ENCODE measurements at regions not wholly inside any gene's neighbourhood (a gene's known extent, or its start where the extent isn't known, plus 50 kb on each side); places are given as distances from the start of the nearest gene placed in this dataset.

DNA sequence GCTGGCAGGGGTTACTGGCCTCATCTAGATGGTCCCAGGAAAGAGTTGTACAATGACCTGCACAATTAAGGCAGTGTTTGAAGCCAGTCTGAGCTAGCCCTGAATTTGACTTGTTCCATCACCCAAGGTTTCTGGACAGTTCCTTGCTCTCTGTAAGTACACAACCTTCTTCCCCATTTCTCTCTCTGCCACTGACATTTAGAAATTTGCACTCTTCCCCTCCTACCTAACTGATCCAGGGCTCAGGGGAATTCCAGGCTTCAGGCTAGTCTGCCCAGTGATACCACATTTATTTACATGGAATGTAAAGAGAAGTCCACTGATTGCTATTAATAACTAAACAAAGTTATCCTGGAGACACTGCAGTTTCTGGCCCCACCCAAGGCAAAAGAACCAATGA, 139.0 kb upstream of the GPR26 start:
- no peak overlapping the region for H3K4me3 ChIP-seq (ENCODE audit: low read length)
- DNase-seq (ENCODE audit: low read depth, low spot score): no peak

GRCh38 chr10:123529146-123529760, 136.9 kb upstream of the GPR26 start:
- no peak for DNase-seq (ENCODE audit: low read depth, low spot score)

DNA sequence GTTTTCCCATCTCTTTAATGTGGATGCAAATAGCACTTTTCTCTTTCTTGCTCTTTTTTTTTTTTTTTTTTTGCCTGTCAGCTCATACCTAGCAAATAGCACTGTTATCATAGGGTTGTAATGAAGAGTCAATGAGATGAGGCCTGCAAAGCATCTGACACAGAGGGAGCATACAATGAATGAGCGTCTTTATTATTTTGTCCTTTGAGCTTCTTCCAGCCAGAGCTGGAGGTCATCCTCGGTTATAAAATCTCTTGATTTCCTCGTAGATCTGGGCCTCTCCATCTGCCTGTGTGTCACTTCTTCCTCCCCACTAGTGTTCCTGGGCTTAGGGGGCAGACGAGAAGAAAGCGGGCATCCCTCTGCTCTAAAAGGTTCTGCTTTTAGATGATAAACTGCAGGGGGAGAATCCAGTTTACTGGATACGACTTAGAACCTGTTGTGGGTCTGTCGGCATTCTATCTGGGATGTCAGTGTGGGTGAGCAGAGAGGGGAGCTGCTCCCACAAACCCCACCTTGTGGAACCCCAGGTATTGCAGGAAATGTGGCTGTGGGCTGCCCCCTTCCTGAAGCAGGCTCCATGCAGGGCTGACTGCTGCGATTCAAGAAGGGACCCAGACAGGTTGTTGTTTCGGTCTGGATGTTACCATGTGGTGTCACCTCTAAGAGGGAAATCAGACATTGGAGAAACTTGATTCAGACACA, 135.8 kb upstream of the GPR26 start:
- H3K4me3 ChIP-seq (ENCODE audit: low read length): no peak overlapping the region
- DNase-seq (ENCODE audit: low read depth, low spot score): no peak

More at GRCh38 chr10:123529146-123529760, 136.9 kb upstream of the GPR26 start:
- no peak overlapping the region for H3K4me3 ChIP-seq (ENCODE audit: low read length)

GRCh38 chr10:123535386-123535785, 130.8 kb upstream of the GPR26 start:
- DNase-seq (ENCODE audit: low read depth, low spot score): no peak
- H3K4me3 ChIP-seq (ENCODE audit: low read length): no peak overlapping the region

DNA sequence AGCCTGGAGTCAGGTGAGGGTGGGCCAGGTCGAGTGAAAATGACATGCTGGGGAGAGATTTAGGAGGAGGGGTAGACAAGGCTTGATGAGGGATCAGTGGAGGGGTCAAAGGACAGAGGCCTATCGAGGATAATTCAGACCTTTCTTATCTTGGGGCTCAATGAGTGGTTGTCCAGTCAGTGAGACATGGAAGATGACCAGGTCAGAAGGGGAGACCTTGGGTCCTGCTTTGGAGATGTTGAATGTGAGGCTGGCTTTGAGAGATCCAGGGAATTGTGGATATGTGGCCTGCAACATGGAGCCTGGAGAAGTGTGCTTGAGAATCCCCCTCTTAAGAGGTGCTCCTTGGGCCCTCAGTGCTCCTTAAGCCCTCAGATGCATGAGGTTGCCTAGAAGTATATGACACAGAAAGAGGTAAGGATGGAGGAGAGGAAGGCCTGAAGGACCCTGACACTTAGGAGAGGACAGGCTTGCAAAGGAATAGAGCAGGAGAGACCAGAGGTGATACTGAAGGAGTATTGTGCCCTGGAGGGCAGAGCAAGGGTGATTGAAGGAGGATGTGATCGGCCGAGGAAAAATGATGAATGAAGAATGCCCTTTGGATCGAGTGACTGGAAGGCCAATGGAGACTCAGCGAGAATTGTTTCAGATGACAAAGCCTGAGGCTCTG, 129.8 kb upstream of the GPR26 start:
- no peak for DNase-seq (ENCODE audit: low read depth, low spot score)
- no peak overlapping the region for H3K4me3 ChIP-seq (ENCODE audit: low read length)

DNA sequence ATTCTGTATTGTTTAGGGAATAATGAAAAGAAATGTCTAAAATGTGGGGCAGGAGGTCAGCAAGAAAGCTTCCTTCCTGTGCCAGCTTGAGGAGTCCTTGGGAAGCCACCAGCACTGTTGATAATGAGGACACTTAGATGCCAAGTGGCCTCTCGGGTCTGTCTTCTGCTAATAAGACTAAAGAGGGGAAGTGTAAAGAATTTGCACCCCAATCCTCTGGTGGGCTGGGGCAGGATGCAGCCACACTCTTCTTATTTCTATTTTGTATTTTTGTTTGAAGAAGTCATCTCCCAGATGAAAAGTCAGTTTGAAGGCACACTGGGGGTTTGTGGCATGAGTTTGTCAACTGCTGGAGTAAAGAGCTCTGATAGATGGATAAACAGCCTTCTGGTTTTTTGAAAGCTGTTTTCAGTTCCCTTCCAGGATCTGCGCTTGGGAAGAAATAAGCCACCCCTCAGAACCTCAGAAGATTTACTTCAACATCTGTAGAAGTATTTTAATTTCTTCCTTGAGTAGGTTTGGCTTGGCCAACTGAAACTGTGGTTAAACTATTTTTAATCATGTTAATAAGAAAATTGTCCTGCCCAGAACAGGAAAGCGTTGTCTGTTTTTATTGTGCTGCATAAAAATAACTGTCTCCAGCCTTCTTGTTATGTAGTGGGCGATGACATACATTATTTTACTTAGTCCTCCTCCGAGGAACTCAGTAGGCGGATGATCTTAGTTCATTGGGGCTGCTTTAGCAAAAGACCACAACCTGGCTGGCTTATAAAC, 128.8 kb upstream of the GPR26 start:
- DNase-seq (ENCODE audit: low read depth, low spot score): no peak
- no peak overlapping the region for H3K4me3 ChIP-seq (ENCODE audit: low read length)

DNA sequence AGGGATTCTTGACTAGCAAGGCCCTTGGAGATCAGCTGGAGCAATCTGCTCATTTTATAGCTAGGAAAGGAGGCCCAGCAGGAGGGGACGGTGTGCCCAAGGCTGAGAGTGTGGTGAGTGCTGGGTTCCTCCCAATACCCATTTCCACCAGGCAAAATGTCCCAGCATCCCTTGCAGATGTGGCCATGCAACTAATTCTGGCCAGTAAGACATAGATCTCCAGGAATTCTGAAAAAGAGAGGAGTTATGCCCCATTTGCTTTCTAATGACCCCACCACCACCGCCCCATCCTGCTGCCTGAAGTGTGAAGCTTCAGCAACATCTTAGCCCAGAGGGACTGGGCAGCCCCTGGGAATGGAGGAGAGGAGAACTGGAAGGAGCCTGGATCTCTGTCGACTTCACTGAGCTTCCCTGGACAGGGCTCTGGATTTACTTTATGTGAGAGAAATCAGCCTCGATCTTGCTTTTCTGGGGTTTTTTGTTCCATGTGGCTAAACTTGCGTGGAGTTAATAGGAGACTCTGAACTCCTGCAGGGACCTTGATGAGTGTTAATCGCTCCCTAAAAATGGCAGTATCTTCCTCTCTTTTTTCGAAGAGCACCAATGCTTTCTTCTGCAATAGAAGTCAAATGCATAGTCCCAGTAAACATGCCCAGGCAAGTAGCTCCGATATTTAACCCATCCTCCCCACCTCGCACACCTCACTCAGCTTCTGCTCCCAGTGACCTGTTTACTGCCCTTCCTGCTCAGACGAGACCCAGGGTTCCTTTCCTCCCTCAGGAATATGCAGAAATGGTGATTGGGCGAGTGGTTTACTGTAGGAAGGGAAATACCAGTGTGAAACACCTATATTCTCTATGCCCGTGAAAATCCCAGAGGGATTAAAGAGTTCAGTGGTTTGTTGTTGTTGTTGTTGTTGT, 127.5 kb upstream of the GPR26 start:
- no peak for DNase-seq (ENCODE audit: low read depth, low spot score)

DNA sequence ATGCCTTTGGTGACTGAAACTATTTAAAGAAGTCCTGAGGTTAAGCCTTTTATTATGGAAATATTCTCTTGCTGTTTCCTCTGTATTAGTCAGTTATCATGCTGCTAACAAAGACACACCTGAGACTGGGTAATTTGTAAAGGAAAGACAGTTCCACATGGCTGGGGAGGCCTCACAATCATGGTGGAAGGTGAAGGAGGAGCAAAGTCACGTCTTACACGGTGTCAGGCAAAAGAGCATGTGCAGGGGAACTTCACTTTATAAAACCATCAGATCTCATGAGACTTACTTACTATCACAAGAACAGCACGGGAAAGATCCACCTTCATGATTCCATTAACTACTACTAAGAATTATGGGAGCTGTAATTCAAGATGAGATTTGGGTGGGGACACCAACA, 121.2 kb upstream of the GPR26 start:
- no peak for DNase-seq (ENCODE audit: low read depth, low spot score)

More for the DNA sequence above, 127.5 kb upstream of the GPR26 start:
- H3K4me3 ChIP-seq (ENCODE audit: low read length): no peak overlapping the region

GRCh38 chr10:123548770-123549169, 117.4 kb upstream of the GPR26 start:
- H3K4me3 ChIP-seq (ENCODE audit: low read length): no peak overlapping the region
- no peak for DNase-seq (ENCODE audit: low read depth, low spot score)

More for the DNA sequence above, 121.2 kb upstream of the GPR26 start:
- H3K4me3 ChIP-seq (ENCODE audit: low read length): no peak overlapping the region

- H3K4me3 ChIP-seq (ENCODE audit: low read length): peak overlapping the region; percentile 10; the same call in 1 of the 2 replicates
- peak; percentile 100 for DNase-seq (ENCODE audit: low read depth, low spot score)
Observed at GRCh38 chr10:123549761-123550454, 116.2 kb upstream of the GPR26 start.

DNA sequence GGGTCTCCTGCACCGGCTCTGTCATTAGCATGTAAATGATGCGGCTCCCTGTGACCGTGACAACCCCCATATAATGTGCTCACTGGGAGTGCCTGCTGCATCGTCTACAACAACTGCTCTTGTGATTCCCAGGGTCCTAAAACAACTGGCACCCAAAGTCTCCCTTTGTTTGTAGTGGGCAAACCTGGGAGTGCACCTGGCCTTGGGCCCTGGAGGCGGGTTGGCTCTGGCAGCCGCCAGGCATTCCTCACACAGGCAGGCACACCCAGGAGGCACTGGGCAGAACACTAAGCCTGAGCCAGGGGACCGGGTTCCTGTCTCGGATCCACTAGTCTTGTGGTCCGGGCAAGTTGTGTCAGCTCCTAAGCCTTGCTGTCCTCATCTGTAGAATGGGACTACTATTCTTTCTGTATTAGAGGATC, 115.5 kb upstream of the GPR26 start:
- no peak for DNase-seq (ENCODE audit: low read depth, low spot score)
- H3K4me3 ChIP-seq (ENCODE audit: low read length): no peak overlapping the region

GRCh38 chr10:123551259-123551658, 114.9 kb upstream of the GPR26 start:
- no peak overlapping the region for H3K4me3 ChIP-seq (ENCODE audit: low read length)
- no peak for DNase-seq (ENCODE audit: low read depth, low spot score)

DNA sequence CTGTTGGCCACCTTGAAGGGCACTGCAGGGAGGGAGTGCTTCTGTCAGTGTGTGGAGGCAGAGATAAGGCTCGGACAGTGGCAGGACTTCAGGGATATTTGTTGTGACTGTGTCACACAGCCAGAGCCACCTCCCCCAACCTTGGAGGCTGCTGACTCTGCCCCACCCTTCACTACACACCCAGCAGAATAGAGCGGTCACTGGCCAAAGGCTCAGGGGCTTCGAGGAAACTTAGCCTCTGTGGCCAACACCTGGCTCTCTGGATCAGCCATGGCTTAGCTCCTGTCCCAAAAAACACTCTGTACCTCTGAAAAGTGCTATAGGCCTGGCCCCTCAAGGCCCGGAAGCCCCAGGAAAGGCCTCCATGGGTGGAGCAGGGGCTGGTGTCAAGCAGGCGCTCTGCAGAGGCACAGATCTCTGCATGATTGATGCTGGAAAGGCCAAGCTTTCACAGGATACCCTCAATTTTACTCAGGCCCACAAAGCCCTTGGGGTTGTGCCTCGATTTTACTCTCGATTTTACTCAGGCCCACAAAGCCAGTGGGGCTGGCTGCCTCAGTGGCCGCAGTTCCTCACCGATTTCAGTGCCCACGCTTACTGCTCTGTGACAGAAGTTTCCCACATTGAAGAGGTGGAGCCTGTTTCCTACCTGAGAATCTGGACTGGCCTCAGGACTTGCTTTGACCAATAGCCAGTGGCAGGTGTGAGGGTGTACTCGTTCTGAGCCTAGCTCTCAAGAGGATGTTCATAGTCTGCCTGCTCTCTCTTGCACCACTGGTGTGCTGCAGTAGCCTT, 113.2 kb upstream of the GPR26 start:
- DNase-seq (ENCODE audit: low read depth, low spot score): no peak
- H3K4me3 ChIP-seq (ENCODE audit: low read length): no peak overlapping the region

DNA sequence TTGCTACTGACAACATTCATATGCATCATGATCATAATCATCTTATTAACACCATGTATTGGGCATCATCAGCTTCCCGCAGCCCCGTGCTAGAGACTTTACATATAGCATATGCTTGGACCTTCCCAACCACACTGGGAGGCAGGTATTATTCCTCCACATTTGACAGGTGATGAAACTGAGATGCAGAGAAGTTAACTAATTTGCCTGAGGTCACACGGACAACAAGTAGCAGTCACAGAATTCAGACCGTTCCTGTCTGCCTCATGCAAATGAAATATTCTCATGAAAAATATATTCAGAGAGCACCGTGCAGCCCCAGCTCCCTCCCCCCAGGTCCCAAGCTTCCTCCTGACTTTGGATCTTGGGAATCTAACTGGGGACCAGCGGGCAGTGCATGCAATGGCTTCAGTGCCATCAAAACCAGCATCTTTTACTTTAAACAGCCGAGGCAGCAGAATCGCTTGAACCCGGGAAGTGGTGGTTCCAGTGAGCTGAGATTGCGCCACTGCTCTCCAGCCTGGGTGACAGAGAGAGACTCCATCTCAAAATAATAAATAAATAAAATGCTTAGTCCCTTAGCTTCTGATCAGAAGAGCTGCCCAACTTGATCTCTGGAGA, 112.2 kb upstream of the GPR26 start:
- no peak overlapping the region for H3K4me3 ChIP-seq (ENCODE audit: low read length)
- DNase-seq (ENCODE audit: low read depth, low spot score): no peak

DNA sequence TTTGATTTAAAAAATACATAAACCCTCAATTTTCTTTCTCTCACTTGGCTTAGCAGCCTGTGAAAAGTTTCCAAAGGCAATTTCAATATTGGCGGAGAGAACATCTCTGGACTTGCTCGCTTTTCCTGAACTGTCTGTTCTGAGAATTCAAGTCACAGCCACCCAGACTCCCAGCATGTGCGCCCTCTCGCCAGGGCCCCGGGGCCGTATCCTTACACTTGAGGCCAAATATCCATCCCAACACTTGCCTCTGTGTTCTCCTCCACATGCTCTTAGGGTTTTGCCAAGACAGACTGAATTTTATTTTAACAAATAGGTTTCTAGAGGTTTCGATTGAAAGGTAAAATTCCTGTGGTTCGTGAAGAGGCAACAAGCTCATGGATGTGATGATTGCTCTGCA, 111.5 kb upstream of the GPR26 start:
- no peak overlapping the region for H3K4me3 ChIP-seq (ENCODE audit: low read length)

DNA sequence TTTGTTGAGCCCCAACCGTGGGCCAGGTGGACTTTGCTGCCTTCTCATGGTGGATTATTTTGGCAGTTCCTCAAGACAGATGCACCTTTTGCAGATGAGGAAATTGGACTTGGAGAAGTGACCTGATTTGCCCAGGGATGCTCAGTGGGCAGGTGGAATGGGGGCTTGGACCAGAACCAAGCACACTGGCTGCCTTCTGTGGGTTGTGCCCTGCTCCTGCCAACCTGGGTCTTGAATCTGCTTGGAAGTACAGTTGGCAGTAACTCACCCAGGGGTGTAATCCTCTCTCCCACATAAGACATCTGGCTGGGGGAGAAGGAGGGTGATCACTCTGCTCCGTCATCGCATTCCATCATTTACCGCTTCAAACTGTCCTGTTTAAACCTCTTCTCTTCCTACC, 110.5 kb upstream of the GPR26 start:
- DNase-seq (ENCODE audit: low read depth, low spot score): no peak
- H3K4me3 ChIP-seq (ENCODE audit: low read length): no peak overlapping the region

More for the DNA sequence above, 111.5 kb upstream of the GPR26 start:
- no peak for DNase-seq (ENCODE audit: low read depth, low spot score)

GRCh38 chr10:123556049-123556448, 110.1 kb upstream of the GPR26 start:
- no peak overlapping the region for H3K4me3 ChIP-seq (ENCODE audit: low read length)
- DNase-seq (ENCODE audit: low read depth, low spot score): no peak

Data from Jurkat, Clone E6-1 (cell line).